Stimulated activated CD8-positive, alpha-beta memory T cell treated with anti-CD3 and anti-CD28 coated beads, Interleukin-7, amount 100 ng/mL, for 1 hour (primary cell): ENCODE measurements at regions not wholly inside any gene's neighbourhood (a gene's known extent, or its start where the extent isn't known, plus 50 kb on each side); places are given as distances from the start of the nearest gene placed in this dataset.

Source experiments
- DNase-seq, 2 donors: peaks; one replicate each; pipeline ENCODE4 v3.0.0-alpha.2; 2020; ENCODE audit warnings: low read depth in 2 of 2

DNA sequence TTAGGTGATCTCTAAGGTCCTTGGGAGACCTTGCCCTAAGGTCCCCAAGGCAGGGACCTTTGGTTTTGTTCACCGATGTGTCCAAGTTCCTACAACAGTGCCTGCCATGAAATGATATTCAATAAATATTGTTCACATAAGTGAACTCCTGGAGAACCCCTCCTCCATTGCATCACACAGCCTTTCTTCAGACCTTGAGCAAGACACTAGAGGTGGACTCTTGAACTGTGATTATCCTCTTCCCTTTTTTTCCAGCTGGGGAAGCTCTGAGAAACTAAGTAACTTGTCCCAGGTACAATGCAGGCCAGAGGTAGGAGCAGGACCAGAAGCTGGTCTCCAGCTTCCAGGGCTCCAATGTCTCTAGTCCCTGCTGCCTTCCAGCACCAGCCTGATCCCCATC lies 76.6 kb upstream of the LMO1 start:
- DNase-seq: no peak

DNA sequence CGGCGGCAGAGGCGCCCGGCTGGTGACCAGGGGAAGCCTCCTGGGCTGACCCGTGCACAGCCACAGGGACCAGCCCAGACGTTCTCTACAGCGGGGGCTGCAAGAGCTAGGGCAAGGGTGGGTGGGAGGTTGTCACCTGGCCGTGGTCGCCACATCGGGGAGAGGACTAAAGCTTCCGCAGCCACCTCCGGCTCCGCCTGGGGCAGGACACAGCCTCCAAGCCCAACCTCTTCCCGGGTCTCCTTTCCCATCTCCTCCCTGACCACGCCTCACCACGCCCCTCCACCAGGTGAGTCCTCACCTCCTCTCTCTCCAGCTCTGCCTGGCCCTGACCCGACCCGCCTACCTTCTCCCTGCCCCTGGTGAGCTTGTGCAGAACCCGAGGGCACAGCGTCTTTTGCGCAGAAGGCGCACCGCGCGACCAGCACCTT lies 75.9 kb upstream of the LMO1 start:
- no peak for DNase-seq

DNA sequence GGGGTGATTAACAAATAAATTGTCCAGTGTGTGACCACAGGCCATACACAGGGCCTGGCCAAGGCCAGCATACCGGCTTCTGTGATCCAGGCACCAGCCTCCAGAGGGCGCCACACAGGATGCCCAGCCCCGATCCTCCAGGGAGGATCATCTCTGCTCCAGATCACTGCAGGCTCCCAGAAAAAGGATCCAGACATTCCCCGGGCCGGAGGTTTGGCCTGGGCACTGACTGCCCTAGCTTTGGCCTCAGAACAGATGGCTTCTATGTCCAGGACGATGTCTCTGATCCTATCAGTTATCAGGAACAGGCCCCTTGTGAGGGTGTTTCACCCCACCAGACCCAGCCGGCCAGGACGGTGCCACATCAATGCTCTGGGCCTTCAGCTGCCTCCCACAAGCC lies 74.5 kb upstream of the LMO1 start:
- no peak for DNase-seq

DNA sequence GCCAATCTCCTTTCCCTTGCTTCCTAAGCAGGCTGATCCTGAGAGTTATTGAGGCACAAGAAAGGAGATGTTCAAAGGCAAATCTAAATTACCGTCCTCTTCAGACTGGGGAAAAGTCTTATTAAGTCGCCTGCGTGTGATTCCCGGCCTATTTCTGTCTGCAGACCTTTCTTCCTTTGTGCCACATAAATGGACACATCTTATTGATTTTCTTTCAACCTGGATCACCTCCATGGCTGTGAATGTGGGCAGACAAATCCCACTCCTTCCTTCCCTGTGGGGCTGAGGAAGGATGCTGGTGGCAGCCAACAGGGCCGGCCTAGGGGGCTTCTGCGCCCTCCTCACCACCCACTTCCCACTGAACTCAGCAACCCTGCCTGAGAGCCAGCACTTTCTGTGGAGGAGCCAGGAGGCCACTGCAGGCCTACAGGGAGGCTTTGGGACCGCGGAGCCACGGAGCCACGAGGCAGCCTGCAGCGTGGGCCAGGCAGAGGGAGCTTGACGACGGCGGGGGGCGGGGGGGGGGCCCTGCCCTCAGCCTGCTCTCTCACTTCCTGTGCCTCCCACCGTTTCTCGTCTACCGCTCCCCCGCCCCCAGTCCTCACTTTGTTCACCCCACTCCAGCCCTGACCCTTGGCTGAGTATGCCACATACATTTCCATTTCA lies 73.6 kb upstream of the LMO1 start:
- no peak for DNase-seq

DNA sequence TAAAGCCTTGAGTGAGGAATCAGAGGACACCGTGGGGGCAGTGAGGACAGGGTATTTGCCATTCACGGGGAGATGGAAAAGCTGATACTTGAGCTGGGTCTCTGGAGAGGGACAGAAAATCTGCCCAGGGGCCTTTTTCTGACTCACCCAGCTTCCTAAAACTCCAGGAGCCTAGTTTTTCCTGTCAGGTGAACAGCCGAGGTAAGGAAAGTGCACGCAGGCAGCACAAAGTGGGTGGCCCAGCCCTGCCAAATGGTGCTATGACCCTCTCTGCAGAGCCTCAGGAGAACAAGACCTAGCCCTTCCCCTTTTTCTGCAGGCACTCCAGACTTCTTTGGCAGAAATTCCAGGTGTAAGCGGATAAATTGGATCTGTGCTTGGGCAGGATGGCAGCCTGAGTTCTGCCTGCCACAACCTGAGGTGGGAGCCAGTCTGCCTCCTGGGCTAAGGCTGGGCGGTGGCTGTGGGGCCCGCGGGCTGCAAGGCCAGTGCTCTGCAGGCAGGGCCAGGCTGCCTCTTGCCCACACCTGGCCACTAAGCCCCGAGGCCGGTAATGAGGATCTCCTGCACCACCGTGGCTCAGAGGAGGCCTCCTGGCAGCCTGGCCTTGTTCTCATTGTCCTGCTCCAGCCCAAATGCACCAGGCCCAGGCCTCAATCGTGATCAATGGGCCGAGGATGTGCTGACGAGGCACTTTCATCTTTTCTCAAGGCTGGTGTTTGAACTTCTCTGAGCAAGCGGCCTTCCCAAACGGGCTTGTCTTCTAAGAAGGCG lies 72.9 kb upstream of the LMO1 start:
- no peak for DNase-seq

DNA sequence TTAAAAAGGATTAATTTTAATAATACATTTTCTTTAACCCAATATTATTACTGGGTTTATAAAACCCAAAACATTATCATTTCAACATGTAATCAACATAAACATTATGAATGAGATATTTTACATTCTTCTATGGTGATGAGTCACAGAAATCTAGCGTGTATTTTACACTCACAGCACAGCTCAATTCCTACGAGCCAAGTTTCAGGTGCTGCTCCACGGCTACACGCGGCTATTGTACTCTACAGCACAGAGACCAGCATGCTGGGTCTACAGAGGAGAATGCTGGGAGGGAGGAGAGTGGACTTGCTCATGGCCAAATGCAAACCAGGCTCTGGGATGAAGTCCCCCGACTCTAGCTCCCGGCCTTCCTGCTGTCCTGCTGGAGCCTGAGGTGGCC lies 72.0 kb upstream of the LMO1 start:
- DNase-seq: no peak

DNA sequence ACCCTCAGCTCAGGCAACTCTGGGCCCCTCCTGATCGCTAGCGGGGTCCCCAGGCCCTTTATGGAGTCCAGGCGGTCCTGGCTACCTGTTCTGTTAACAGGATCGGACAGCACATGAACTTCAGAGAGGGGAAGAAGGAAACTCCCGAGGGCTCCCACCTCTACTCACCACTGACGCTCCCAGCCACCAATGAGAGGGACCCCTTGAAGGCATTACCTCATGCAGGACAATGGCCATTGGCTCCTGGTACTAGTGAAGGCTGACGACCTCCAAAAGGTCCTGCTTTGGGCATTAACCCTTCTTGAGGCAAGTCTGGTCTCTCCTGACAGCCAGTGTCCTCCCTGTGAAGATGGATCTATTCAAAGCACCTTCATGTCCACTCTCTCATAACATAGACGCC lies 71.5 kb upstream of the LMO1 start:
- no peak for DNase-seq

DNA sequence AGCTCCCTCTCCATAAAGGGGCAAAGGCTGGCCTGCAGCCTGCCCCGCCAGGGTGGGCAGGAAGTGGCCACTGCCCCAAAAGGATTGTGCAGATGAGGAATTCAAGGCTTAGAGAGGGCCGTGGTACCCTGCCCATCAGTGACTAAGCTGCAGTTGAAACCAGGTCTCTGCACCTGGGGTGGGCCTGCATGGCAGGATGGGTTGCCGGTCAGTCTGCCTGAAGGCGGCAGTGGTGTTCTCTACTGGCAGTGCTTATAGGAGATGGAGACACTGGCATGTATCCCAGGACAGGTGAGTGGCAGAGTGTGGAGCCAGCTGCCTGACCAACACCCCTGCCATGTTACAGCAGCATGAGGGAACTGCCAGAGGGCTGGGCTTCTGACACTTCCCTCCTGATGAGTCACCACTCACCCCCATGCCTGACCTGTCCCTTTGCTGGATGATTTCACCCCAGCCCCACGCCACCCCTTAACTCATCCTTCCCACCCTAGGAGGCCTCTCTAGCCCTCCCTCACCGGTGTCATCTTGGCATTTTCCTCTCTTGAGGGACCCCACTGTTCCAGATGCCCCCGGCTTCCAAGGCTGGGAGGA lies 70.2 kb upstream of the LMO1 start:
- no peak for DNase-seq

DNA sequence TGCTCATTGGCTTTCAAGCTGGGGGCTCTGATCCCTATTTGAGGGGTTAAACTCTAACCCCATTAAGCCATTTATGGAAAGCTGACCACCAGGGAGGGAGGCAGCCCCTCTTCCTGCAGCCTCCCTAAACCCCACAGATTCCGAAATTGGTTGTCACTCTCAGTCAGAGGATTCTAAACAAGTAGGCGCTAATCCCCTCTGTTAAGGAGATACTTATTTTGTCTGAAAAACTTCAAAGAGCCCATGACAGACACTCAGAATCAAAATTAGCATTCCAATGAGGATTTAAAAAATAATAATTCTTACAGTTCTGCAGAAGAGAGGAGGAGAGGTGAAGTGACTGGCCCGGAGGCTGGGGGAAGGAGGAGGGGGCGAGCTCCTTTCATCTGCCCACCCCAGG lies 69.7 kb upstream of the LMO1 start:
- DNase-seq: no peak

DNA sequence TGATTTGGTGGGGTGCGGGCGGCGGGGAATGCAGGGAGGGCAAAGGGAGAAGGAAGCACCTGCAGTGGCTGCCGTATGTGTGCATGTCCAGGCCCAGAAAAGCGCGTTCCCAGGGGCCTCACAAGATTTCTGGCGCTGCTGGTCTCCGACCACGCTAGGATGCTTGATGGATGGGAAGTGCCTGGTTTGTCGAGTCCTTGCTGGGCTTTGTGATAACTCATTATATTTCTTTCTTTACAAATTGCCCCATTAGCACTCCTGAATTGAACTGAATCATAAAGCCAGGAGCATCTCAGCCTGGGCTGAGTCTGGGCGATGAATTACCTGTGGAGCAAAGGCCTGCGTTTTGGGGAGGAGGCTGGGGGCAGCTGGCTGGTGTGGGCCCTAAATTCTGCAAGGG lies 69.2 kb upstream of the LMO1 start:
- DNase-seq: no peak

DNA sequence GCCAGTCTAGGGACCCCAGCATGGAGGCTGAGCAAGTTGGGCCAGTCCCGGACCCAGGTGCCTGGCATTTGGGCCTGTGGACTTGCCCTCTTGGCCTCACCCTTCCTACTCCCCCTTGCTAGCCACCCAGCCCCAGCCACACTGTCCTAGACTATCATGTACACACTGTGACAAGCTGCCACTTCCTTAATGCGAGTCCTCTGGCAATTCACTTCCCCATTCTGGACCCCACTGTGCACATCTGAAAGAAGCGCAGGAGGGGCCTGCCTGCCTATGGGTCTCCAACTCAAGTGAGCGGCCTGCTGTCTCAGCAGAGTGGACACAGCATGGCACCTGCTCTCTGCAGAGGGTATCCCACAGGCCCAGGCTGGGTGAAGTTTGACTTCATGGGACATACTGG lies 68.5 kb upstream of the LMO1 start:
- DNase-seq: no peak

DNA sequence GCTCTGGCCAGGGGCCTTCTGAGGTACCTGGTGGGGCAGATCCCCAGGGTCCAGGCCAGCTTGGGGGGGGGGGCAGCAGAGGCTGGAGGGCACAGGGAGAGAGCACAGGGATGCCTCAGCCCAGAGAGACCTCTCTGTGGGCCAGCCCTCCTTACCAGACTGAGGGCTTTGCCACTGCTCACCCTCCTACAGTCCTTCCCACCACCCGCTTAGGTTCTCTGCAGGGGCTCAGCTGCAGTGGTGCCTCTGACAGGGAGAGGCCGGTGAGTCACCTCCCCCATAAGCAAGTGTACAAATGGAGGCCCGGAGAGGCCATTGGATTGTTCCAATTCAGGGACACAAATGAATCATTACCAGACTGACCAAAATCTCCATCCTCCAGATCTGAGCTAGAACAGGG lies 68.1 kb upstream of the LMO1 start:
- no peak for DNase-seq

DNA sequence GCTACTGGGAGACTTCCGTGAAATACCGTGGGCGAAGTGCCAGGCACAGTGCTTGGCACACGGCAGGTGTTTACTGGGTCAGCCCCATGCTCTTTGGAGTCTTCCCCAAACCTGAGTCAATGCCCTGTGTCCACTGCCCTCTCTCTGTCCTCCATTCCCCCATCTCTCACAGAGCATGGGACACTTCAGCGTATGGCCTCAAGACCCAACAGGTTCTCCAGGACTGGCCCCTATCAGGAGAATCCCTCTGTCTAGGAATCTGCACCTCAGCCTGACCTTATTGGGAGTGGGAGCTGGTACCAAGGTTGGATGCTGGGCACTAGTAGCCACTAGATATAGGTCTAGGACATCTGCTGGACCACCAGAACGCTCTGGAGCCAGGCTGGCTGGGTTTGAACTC lies 67.2 kb upstream of the LMO1 start:
- no peak for DNase-seq

DNA sequence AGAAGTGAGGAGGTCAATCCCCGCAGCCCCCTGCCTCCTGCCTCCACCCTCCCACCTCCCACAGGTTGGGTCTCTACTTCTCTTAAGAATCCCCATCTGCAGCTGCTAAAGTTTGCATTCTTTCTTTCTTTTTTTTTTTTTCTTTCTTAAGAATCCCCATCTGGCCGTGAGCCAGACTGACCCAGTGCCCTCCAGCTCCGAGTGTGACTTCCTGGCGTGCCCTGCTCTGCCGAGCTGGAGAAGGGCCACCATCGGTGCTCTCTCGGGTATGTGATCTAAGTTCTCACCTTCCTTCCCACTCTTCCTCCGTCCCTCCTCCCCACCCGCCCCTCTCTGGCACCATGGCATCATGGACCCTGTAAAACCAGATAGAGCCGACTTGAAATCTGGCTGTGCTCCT lies 66.7 kb upstream of the LMO1 start:
- DNase-seq: no peak

DNA sequence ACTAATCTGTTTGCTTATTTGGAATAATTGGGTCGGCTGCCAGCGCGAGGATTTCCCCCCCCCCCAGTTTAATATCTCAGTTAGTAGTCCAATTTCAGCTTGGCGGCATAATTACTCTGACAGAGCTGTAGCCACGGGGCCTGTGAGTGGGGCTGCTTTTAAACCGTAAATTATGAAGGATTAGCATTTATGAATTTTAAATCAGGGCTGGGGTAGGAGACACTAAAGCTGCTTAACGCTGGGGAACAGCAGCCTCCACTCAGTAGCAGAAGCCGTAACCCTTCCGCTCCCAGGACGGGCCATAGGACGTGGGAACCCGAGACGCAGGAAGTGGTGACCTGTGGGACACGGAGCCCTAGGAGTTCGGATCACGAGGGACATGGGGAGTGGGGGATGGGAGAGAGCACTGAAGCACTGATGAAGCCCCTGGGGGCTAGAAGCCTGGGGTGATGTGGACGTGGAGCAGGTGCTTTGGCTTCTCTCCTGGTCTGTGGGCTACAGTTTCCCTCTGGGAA lies 66.2 kb upstream of the LMO1 start:
- DNase-seq: no peak

DNA sequence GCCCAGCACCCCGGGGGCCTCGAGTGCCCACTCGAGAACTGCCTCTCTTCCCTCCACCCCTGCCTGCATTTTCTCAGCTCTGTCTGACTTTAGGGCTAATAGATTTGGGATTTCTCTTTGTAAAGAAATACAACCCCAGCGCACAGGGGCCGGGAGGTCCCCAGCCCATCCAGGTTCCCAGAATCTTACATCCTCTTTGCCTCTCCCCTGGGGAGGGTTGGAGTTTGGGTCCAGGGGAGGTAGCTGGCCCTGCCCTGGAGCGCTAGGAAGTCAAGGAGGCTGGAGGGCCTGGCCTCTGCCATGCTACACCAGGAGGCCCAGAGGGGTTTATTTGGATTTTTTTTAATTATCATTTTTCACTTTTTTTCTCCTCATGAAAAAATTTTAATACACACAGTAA lies 65.7 kb upstream of the LMO1 start:
- DNase-seq: no peak

DNA sequence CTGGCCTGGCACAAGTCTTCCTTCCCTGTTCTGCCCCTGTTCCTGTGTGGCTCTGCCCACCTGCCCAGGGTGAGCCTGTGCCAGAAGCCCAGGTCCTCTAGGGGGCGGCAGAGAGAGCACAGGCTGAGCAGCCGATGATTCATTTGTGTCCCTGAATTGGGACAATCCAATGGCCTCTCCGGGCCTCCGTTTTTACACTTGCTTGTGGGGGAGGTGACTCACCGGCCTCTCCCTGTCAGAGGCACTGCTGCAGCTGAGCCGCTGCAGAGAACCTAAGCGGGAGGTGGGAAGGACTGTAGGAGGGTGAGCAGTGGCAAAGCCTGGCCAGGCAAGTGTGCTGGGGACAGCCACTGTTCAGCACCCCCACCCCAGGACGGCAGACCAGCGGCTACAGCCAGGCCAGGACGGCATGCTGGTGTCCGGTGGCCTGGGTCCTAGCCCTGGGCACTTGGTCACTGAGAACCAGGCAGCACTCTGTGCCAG lies 65.2 kb upstream of the LMO1 start:
- DNase-seq: peak in 1 of 2 donors; percentile 22

DNA sequence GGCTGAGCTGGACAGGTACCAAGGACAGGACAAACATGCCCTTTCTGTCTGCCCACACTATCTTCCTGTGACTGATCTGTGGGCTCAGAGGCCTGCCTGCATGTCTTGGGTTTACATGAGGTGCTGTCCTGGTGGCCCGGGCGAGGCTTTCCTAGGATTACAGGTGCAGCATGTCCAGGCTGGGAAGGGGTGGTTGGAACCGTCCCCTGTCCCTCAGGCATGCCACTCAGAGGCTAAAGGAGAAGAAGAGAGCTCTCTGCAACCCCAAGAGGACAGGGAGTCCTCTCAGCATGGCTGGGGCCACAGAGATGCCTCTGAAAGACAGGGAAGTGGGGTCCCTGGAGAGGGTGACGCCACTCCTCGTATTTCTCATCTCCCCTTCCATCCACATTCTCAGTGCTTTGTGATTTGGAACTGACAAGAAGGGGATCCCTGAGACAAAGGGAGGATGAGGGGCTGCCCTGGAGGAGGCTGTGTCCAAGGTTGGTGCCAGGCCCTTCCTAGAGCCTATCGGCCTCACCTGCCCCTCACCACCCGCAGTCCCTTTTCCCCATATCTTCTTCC lies 64.6 kb upstream of the LMO1 start:
- no peak for DNase-seq

DNA sequence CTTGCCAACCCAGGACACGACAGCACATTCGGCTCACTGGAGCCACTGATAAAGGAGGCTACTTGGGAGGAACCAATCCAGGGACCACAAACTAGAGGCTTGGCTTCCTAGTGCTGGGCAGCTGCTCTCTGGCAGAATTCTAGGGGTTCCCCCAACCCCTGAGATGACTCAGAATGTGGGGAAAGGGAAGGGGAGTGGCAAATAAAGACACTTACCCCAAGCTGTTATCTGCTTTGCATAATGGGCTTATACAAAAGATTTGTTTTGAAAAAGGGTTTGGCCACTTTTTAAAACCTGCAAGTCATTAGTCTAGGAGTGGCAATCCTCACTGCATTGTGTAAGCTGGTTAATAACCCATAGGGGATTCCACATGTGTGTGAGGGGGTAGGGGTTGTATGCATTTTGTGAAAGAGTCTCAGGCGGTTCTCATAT lies 64.1 kb upstream of the LMO1 start:
- no peak for DNase-seq

DNA sequence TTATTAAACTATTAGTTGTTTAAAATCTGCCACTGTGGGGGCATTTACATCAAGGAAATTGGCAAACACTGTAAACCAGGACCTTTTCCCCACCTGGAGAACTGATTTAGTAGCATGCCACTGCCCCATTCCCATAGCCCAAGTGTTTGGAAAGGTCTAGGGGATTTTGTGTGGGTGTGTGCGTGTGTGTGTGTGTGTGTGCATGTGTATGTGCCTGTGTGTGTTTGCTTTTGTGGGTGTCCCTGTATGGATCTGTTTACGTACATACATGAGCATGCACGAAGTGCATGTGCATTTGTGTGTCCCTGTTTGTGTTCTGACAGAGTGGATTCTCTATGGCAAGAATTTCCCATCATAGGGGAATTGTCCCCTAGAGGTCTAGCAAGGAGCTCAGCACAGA lies 62.7 kb upstream of the LMO1 start:
- DNase-seq: no peak

DNA sequence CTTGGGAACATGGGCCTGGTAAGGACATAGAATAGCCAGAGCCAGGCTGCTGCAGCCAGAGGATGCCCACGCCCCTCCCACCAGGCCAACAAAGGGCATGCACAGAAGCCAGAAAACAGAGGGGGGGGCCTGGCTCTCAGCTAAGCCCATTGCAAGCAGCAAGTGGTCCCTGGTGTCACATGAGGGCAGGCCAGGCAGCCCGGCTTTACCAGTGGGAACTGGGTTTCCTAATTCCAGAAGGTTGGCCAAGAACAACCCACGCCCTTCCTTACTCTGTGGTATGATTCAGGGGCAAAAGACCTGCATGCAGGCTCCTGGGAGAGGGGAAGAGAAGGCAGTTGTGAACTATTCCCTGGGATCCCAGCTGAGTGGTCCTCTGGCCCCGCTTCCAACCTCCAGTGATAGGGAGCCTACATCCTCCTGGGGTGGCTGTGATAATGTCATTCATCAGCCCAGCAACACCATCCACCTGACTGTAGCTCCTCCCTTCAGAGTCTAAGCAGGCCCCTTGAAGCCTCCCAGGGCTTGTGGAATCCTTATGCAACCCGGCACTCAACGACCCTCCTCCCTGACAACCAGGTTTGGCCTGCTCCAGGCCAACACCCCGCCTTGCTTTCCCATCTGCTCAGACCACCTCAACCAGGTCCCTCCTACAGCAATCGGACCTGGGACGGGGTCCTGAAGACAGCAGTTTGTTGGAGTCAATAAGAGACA lies 62.1 kb upstream of the LMO1 start:
- DNase-seq: no peak
